GM19324 (cell line): ENCODE measurements at regions not wholly inside any gene's neighbourhood (a gene's known extent, or its start where the extent isn't known, plus 50 kb on each side); places are given as distances from the start of the nearest gene placed in this dataset.

Source experiments
- ATAC-seq: cut with Tn5 transposase; IDR thresholded peaks from one replicate; pipeline ENCODE4 v1.9.1; 2021; ENCODE audit warnings: mild to moderate bottlenecking, moderate library complexity; ENCODE audit not compliant: unreplicated experiment, low FRiP score

DNA sequence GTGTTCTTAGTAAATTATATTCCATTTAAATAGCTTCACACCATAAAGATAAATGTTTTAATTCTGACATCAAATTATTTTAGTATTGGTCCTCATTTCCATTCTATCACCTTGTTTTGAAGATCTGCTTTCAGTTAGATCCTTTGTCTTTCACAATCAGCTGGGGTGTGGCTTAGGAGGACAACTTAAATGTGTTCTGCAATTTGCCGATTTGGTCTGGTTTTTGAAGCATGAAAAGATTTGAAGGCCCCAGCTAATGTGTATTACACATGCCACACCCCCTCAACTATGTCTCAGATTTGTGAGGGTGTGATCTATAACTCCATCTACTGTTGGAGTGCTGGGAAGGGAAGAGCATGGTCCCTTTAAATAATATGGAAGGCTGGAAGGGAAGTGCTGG lies 516.1 kb upstream of the GOLIM4 start:
- no peak for ATAC-seq

DNA sequence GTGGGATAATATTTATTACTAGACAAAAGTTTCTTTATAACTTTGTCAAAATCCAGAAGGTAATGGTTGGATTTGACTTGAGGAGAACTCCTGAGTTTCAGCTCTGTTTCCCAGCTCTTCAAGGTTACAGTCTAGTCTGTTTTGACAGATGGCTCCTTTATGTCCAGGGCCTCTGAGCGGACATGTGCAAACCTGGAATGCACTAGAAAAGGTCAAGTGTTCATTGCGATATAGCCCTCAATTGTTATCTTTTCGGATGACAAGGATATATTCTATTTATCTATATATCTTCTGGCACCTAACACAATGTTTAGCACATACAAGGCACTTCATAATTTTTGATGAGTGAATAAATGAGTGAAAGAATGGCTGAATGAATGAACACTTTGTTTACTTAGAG lies 513.2 kb upstream of the GOLIM4 start:
- no peak for ATAC-seq

DNA sequence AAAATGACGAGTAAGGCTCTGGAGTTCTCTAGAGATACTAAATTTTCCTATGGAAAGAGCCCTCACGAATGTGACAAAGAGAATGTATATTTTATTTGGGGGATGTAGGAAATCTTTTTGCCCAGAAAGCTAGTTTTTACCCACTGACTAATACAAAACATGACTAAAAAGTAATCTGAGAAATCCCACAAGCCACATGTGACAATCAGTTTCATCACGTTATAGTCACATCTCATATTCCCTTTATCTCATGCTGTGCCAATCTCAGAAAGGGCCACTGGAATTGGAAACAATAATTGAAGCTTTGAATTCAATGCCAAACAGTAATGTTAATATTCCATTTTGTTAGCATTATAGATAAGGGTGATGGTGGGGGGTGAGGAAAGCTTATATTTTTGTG lies 509.0 kb upstream of the GOLIM4 start:
- no peak for ATAC-seq

DNA sequence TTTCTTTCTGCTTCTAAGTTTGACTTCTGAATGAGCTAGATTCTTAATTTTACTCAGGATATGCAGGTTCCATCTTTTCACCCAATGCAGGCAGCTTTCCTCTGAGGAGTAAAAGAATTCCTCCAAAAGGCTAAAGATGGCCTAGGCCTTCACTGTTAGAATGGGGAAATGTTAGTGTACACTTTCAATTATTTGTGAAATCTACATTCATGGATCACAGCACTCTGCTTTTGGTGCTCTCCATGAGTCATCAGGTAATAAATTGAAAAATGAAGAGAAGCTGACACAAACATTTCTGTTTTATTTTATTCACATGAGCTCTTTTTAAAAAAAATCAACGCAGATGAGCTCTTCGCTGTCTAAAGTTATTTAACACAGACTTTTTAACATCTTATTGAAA lies 502.5 kb upstream of the GOLIM4 start:
- ATAC-seq = no peak

DNA sequence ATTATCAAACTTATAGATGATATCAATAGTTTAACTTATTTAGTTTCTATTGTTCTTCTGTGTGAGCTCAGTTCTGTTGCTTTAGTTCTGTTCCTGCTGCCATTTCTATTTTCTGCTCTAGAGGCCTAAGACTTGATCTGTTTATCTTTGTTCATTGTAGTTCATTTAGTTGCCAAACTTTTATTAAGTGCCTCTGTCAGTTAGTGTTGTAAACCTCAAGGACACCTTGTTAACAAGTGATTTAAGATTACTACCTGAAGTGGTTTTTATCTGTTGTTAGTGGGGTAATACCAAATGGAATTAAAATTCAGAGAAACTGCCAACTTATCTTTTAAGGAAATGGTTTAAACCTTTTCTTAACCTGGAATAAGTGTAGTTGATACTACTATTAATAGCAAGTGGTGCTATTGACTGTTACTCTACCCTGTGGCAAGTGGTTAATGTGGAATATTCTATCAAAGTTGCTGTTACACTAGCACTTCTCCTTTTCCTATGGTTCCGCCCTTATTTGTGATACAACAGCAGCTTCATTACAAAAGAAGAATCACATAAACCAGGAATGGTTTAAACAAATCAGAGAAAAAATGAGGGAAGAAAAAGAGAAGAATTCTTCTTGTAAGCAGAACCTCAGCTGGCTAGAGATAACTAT lies 500.6 kb upstream of the GOLIM4 start:
- ATAC-seq = no peak

DNA sequence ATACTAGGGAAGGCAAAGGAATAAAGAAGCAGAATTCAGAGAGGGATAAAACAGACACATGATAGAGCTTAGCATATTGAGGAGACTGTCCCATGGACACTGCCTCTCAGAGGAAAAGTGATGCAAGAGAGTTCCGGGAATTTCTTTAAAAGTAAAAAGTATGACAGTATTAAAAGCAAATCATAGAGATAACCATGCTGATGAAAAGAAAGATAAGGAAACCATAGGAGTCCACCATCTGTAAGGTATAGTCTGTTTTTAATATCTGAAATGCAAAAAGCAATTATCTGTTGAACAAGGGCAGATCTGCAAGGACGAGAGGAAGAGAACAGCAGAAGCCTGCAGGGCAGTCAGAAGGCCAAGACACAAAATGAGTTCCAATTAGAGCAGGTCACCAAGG lies 495.9 kb upstream of the GOLIM4 start:
- ATAC-seq = no peak

DNA sequence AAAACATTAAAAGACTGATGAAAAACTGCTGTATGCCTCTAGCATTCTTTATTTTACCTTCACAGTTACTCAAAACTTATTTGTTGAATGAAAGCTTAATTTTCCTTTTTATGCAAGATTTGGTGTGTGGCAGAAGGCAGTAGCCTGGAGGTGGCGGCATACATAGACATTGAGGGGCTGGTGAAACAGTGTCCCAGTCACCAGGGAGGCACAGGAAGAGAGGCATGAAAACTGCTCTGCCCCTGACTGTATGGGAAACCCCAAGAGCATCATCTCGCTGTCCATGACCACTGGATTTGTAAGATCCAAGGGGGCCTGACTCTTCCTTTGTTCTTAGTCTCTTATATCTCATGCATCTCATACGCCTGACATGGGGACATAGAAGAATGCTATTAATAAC lies 493.7 kb upstream of the GOLIM4 start:
- no peak for ATAC-seq

DNA sequence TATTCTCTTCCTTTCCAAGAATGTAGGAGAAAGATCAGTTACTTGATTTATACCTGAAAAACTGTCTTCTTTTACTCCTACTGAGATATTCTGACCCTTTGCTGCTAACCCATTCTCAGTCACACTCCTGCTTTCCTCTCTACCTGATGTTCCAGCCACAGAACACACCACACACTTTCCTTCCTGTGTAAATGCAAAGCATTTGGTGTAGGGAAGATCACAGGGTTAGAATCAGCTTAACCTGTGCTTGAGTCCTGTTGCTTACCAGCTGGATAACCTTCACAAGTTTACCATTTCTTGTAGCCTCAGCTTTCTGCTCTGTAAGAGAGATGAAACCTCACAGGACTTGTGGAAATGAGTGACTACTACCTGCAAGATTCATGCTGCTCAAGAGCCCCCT lies 489.8 kb upstream of the GOLIM4 start:
- peak; percentile 78 for ATAC-seq

DNA sequence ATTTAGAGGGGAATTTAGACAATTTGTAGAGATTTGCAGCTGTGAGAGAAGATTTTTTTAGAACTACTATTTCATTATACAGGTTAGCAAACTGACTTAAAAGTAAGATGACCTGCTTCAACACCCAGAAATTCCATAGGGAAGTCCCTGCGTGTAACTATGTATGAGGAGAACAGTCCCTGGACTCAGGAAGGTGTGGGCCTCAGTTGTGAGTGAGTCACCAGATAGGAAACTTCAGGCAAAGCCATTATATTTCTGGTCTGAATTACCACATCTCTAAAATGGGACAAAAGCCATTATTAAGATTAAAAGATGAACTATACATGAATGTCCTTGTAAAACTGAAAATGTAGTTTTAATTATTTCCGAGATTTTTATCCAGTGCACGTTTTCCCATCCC lies 488.3 kb upstream of the GOLIM4 start:
- no peak for ATAC-seq

DNA sequence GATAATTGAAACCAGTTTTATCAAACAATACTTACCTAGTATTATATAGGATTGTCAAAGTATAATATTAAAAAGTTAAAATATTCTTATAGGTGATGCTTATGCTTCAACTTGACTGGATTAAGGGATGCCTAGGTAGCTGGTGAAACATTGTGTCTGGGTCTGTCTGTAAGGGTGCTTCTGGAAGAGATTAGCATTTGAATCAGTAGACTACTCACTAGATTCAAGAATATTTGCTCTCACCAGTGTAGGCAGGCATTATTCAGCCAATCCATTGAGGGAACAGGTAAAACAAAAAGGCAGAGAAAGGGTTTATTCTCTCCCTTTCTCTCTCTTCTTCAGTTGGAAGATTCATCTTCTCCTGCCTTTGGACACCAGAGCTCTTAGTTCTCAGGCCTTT lies 486.8 kb upstream of the GOLIM4 start:
- ATAC-seq = no peak

DNA sequence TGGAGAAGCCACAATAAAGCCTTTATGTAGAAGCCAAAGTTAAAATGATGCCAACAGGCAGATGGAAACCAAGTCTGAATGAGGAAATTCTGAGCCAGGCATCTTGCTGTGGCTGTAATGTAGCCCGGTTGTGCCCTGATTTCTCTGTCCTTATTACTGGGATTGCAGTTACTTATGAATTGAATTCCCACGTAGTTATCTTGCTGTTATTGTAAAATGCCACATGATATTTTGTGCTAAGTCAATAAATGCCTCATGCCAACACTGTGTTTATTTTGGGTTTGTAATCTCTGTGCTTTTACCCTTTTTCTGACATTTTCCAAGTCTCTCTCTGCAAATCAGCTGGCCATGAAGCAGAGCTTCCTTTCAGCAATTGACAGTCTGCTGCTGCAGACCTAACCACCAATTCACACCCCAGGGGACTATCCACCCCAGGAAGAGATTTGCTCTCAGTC lies 486.1 kb upstream of the GOLIM4 start:
- ATAC-seq = peak; percentile 52

DNA sequence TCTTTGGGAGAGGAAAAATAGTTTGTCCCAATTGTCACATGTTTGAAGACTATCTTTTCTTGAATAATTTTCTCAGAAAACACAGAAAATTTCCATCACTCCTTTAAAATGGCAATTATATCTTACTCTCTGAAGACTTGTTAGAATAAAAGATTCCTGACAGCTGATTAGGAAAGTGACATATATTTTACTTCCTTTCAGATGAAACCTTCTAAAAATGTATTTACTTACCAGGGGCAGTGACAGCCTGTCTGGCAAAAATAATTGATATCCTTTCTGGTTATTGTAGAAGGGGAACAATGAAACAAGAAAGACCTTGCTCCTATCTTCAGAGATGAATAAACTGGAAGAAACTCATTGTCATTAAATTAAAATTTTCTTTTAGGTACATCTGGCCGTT lies 483.3 kb upstream of the GOLIM4 start:
- ATAC-seq = no peak

DNA sequence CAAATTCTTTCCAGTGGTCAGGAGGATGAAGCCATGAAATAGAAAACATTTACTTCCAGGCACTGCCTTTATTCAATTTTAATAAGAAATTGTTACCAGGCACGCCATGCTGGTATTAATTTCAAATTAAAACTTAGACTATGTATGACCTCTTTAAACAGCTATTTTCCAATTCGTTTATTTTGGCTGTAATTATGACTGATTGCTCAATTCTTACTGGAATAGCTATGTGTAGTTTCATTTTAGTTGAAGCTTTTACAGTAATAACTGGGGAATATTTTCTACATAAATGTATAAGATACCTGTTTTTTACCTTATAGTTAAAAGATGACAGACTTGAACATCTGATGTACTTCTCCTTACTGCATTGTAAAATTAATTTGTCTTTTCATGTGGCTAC lies 480.0 kb upstream of the GOLIM4 start:
- ATAC-seq = no peak

DNA sequence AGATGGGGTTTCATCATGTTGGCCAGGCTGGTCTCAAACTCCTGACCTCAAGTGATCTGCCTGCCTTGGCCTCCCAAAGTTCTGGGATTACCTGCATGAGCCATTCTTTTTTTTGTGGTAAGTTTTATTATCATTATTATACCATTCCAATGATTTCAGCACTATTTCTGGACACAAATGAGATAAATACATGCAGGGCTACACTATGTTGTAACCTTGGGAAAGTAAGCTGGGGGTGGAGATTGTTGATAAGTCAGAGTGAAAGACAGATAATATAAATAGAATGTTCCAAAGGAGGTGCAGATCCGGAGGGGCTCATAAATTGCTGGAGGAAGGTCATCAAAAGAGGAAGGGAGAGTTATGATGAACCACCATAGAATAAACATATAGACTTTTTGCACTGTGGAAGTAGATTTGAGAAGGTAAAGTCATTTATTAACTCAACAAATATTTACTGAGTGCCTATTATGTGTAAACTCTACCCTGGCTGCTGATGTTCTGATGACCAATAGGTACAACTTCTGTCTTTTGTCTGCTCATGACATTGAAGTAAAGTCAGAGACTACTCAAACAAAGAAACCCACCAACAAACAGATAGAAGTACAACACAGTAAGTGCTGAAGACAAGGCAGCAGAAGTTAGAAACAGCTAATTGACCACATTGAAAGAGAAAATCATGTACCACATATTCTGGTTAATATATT lies 478.9 kb upstream of the GOLIM4 start:
- ATAC-seq = peak; percentile 51

DNA sequence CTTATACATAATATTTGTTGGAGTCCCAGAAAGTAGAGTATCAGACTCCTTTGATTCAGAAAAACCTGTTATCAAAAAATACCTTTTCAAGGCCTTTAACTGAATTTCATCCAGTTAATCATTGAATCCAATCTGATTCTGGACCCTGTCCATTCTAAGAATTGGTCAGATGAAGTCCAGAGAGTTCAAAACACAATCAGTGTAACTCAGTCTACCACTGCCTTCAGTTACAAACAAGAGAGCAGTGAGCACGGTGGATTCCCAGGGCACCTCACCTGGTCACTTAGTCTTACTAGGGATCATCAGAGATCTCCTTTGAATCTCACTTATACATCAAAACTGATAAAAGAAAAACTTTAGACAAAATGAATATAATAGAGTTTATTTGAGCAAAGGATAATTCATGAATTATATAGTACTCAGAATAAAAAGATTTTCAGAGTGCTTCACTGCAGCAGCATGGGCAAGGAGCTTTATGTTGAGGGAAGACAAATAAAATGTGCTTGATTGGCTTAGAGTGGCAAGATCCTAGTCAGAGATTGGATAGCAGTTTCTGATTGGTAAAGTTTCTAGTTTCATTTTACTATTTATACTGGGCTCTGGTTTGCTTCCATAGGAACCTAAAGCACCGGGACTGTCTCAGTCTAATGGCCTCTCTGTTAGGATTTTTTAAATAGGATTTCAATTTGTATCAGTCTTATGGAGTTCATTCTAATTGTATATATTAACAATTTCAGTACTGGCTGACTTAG lies 474.9 kb upstream of the GOLIM4 start:
- ATAC-seq = no peak

DNA sequence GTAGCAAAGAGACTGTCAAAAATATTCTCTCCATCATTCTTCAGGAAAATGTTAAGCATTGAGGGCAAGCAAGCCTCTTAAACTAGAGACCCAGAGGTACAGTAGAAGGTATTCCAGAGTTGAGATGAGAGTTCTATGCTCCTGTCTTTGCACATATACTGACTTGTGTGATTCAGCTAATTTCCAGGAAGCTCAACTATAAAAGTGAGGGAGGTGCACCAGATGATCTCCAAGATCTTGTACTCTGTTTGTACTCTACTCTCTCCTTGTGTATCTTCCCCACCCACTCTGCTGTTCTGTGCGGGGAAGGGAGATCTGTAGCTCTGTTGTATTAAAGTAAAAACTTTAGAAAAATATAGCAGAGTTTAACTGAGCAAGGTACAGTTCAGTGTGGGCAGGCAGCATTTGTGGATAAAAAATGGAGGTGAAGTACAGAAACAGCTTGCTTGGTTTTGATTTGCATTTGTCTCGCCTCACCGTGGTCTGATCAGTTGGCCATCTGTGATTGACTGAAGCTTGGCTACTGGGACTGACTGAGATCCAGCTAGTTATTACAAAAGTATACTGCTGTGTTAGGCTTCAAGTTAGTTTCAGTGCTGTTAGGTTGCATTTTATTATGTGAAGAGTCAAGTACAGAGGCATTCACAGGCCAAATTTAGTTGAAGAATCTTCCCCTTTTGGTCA lies 463.1 kb upstream of the GOLIM4 start:
- peak; percentile 61 for ATAC-seq

DNA sequence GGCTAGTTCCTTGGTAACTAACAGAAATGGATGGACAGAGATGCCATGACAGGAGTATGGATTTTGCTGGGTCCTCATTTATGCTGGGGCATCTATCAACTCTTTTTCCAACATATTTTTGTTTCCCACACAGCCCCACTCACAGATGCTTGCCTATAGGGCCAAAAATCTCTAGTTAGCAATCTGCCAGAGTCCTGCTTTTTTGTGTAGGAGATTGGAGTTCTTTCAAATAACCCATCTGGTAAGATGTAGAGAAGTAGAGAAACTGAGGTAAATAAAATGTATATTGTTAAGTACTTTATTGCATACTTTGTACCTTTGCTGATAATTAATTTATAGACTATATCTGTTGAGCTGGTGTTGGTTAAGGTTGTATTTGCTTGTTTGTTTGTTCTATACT lies 456.5 kb upstream of the GOLIM4 start:
- ATAC-seq = no peak

DNA sequence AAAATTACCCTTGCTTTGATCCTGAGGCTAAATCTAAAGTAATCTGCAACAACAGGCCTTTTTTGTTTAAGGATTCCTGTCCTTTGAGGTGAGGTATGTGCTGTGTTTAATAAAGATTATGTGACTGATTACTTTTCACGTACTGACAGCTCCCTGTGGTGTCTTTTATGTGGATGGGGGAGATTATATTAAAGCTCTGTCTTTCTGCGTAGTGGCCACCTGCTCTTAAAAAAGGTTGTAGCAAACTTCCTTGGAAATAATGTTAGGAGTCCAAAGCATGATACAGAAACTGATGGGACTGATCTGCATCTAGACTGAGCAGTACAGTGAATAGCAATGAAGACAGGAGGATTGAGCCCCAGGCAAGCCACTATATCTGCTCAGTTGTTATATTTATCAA lies 453.0 kb upstream of the GOLIM4 start:
- ATAC-seq = no peak

DNA sequence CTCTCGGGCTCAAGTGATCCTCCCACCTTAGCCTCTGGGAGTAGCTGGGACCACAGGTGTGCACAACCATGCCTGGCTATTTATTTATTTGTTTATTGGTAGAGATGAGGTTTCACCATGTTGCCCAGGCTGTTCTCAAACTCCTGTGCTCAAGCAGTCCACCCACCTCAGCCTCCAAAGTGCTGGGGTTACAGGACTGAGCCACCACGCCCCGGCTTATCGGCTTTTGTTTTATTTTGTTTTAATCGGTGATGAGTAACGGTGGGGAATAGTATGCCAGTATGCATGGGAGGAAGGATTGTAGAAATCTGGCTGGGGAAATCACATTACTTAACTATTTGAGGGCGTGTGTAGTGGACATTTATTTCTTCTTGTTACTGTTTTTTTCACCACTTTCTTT lies 451.0 kb upstream of the GOLIM4 start:
- no peak for ATAC-seq

DNA sequence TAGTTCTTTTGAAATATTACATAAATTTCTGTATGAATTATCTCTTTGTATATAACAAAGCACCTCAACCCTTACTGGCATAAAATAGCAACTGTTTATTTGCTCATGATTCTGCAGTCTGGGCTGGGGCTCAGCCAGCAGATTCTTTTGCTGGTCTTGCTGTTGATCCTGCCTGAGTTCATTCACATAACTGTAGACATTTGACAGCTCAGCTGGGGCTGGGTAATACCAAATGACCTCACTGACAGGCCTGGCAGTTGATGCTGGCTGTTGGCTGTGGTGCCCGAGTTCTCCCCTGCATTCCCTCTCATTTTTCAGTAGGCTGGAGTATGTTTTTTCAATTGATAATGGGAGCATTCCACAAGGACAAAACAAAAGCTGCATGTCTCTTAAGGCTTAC lies 449.9 kb upstream of the GOLIM4 start:
- ATAC-seq = no peak
